ENCODE measurements at regions not wholly inside any gene's neighbourhood (a gene's known extent, or its start where the extent isn't known, plus 50 kb on each side); places are given as distances from the start of the nearest gene placed in this dataset.

DNA sequence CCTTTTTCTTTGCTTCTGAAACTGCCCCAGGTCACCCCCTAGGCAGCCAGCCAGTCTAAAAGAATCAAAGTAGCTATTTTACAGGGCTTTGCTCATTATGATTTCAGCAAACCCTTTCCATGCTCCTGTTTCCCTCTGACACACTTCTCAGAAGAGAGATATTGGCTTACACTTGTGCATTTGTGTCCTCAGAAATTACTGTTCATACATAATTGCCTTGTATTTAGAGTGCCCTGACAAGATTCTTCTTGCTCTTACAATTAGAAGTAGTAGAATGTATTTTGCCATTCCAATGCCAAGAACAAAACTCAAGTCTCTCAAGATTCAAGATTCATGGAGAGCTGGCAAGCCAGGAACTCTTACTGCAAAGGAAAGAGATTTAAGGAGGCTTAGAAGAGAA lies 531.0 kb upstream of the ZFP42 start:
- no peak for TF ChIP-seq EZH2phosphoT487 (conservative IDR thresholded peaks at IDR 0.05; ENCODE audit: low read length)
- TF ChIP-seq, protein P1, sequence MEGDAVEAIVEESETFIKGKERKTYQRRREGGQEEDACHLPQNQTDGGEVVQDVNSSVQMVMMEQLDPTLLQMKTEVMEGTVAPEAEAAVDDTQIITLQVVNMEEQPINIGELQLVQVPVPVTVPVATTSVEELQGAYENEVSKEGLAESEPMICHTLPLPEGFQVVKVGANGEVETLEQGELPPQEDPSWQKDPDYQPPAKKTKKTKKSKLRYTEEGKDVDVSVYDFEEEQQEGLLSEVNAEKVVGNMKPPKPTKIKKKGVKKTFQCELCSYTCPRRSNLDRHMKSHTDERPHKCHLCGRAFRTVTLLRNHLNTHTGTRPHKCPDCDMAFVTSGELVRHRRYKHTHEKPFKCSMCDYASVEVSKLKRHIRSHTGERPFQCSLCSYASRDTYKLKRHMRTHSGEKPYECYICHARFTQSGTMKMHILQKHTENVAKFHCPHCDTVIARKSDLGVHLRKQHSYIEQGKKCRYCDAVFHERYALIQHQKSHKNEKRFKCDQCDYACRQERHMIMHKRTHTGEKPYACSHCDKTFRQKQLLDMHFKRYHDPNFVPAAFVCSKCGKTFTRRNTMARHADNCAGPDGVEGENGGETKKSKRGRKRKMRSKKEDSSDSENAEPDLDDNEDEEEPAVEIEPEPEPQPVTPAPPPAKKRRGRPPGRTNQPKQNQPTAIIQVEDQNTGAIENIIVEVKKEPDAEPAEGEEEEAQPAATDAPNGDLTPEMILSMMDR (IDR thresholded peaks at IDR 0.05; ENCODE audit: insufficient read depth, low read length, poor library complexity, severe bottlenecking) = no peak

Data from SU-DHL-6 (cell line).